ENCODE measurements at regions not wholly inside any gene's neighbourhood (a gene's known extent, or its start where the extent isn't known, plus 50 kb on each side); places are given as distances from the start of the nearest gene placed in this dataset.

DNA sequence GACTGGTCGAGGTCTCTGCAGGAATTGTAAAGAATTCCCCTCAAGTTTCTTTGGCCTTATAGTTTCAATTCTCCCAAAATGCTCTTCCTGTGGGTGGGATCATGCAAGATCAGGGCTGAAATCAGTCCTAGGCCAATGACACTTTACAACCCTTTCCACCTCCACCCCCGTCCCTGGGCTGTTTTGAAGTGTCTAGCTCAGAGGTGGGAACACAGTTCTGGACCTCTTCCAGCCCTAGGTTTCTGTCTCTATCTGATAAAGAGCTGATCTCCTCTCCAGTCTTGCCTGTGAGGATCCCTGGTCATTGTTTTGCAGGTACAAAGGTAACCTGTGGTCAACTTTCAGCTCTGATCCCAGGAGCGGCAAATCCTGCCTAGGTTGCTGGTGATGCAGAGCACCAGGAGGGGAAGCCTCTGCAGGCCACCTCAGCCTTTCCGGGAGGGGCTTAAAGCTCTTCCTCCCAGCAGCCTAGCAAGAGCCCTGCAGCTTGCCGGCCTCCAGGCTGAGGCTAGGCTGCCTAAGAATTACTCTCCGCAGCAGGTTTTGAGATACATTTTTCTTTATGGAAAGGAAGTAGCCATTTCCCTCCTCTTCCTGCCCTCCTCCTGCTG lies 69.8 kb upstream of the WIPF1 start:
- TF ChIP-seq, protein P1, sequence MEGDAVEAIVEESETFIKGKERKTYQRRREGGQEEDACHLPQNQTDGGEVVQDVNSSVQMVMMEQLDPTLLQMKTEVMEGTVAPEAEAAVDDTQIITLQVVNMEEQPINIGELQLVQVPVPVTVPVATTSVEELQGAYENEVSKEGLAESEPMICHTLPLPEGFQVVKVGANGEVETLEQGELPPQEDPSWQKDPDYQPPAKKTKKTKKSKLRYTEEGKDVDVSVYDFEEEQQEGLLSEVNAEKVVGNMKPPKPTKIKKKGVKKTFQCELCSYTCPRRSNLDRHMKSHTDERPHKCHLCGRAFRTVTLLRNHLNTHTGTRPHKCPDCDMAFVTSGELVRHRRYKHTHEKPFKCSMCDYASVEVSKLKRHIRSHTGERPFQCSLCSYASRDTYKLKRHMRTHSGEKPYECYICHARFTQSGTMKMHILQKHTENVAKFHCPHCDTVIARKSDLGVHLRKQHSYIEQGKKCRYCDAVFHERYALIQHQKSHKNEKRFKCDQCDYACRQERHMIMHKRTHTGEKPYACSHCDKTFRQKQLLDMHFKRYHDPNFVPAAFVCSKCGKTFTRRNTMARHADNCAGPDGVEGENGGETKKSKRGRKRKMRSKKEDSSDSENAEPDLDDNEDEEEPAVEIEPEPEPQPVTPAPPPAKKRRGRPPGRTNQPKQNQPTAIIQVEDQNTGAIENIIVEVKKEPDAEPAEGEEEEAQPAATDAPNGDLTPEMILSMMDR (IDR thresholded peaks at IDR 0.05; ENCODE audit: low read depth, low read length), result no peak

DNA sequence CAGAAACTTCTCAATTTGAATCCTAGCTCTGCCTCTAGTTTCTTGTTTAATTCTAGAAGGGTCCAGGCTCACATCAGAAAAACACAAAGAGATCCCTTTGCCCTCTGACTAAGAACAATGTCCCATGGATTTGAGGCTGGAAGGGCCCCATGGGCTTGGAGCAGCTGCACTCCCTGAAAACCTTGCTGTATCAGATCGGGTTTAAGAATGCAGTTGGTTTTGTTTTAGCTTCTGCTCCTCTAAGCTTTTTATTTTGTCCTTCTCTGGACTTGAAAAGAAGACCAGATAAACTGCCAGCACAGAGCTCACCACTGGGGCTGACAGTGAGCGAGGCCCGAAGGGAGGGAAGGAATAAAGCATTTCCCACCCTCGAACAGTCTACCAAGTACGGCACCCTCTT lies 69.2 kb upstream of the WIPF1 start:
- ChIA-PET POLR2A (no interaction called here), CTCF (interaction anchor here (1.0 kb wide), 1 partner anchor 22 kb away, joined by 3 read pairs; no protein-coding TSS in a partner anchor)
- TF ChIP-seq, protein P1 (IDR thresholded peaks at IDR 0.05; ENCODE audit: low read depth, low read length), result no peak
- peaks cover 4% of the 10 kb centered on the region; the same call in 1 of the 2 replicates for H3K9me3 ChIP-seq (ENCODE audit: control insufficient read depth, insufficient read depth, low read length)
- DNase-seq (ENCODE audit: low read depth, low spot score), result no peak
- no peak overlapping the region for H3K27ac ChIP-seq (ENCODE audit: low read depth, low read length)
- H3K27me3 ChIP-seq (ENCODE audit: control insufficient read depth, insufficient read depth, low read length), result no peaks in the 10 kb centered on the region
- no peak overlapping the region for H3K4me3 ChIP-seq (ENCODE audit: low read depth, low read length)

More for the DNA sequence above, 69.8 kb upstream of the WIPF1 start:
- no peak for DNase-seq (ENCODE audit: low read depth, low spot score)
- Histone ChIP-seq H3K27ac (ENCODE audit: low read depth, low read length) (peak overlapping the region; percentile 2), H3K9me3 (ENCODE audit: control insufficient read depth, insufficient read depth, low read length) (peaks cover 5% of the 10 kb centered on the region; the same call in 1 of the 2 replicates), H3K27me3 (ENCODE audit: control insufficient read depth, insufficient read depth, low read length) (no peaks in the 10 kb centered on the region), H3K4me3 (ENCODE audit: low read depth, low read length) (no peak overlapping the region)
- CTCF ChIA-PET, result interaction anchor here (0.7 to 1.0 kb wide), 3 partner anchors 16 to 204 kb away, joined by 3 read pairs; no protein-coding TSS in a partner anchor
- POLR2A ChIA-PET, result interaction anchor here (0.6 kb wide), 1 partner anchor 20 kb away, joined by 3 read pairs; no protein-coding TSS in a partner anchor

DNA sequence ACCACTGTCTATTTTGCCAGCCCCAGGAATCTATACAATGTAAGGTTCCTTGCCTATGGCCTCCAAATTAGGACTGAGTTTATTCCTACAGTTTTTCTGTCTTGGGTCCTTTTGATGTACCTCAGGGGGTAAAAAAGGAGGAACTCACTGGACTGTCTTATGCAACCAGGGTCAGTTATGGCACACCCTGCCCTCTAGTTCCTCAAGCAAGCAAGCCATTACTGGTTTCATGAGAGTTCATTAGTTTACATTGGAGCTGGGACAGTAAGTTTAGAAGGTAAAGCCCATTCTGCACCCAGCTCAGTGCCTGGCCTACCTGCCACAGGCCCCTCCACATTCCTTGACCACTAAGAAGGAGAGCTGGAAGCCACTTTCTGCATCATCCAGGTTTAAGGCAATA lies 68.7 kb upstream of the WIPF1 start:
- TF ChIP-seq, protein P1 (IDR thresholded peaks at IDR 0.05; ENCODE audit: low read depth, low read length), result no peak
- H3K27ac ChIP-seq (ENCODE audit: low read depth, low read length), result peak overlapping the region; percentile 31
- no peaks in the 10 kb centered on the region for H3K27me3 ChIP-seq (ENCODE audit: control insufficient read depth, insufficient read depth, low read length)
- DNase-seq (ENCODE audit: low read depth, low spot score), result no peak
- H3K4me3 ChIP-seq (ENCODE audit: low read depth, low read length), result no peak overlapping the region
- ChIA-PET CTCF (interaction anchor here (1.0 kb wide), 1 partner anchor 22 kb away, joined by 3 read pairs; no protein-coding TSS in a partner anchor), POLR2A (no interaction called here)
- no peaks in the 10 kb centered on the region for H3K9me3 ChIP-seq (ENCODE audit: control insufficient read depth, insufficient read depth, low read length)

DNA sequence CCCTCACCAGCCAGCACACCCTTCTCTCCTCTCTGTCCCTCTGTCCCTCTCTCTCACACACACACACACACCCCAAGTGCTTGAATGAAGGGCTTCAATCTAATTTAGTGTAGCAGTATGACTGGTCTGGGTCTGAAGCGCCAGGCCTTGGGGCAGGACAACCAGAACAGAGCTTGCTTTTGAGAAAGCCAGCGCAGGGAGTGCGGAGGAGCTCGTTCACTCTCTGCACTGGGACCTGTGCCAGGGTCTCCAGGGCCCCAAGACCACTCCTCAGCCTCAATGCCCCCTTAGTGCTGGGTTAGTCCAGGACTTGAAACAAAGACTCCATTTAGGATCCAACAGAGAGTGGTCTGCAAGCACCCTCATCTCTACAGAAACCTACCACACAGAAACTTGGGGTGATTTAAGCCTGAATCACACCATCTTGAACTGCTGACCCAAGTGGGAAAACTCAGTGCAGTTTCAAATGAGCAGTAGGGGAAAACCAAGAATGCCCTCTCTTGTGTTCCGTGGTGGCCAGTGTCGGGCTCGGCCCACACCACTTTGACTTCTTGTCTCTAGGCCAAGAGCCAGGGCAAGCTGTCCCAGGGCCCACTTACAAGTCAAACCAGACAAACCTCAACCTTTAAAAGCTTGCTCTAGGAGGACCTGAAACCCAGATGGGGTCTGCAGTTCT lies 66.6 kb upstream of the WIPF1 start:
- no peak overlapping the region for H3K27ac ChIP-seq (ENCODE audit: low read depth, low read length)
- no peak overlapping the region for H3K4me3 ChIP-seq (ENCODE audit: low read depth, low read length)
- TF ChIP-seq, protein P1 (IDR thresholded peaks at IDR 0.05; ENCODE audit: low read depth, low read length), result no peak
- H3K27me3 ChIP-seq (ENCODE audit: control insufficient read depth, insufficient read depth, low read length), result no peaks in the 10 kb centered on the region
- no peak for DNase-seq (ENCODE audit: low read depth, low spot score)
- CTCF ChIA-PET, result no interaction called here
- POLR2A ChIA-PET, result no interaction called here
- no peaks in the 10 kb centered on the region for H3K9me3 ChIP-seq (ENCODE audit: control insufficient read depth, insufficient read depth, low read length)

DNA sequence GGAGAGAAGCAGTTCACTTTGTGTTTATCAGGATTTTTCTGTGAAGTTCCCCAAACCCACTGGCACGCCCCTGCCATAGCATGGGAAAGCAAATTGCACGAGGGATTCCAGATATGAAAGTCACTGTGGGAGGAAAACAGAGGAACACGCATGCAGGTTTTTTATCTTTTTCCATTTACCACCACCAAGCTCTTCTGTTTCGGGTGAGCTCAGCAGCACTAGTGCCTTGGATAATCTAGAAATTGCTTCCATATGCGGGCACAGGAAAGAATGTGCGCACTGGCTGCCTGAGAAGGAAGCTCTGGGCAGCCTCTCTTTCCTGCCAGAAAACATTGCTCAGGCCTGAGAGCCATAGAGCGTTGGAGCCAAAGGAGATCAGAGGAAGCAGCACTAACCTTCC lies 65.9 kb upstream of the WIPF1 start:
- no peak overlapping the region for H3K4me3 ChIP-seq (ENCODE audit: low read depth, low read length)
- TF ChIP-seq, protein P1 (IDR thresholded peaks at IDR 0.05; ENCODE audit: low read depth, low read length), result no peak
- no peaks in the 10 kb centered on the region for H3K9me3 ChIP-seq (ENCODE audit: control insufficient read depth, insufficient read depth, low read length)
- no peak overlapping the region for H3K27ac ChIP-seq (ENCODE audit: low read depth, low read length)
- POLR2A ChIA-PET, result no interaction called here
- CTCF ChIA-PET, result no interaction called here
- H3K27me3 ChIP-seq (ENCODE audit: control insufficient read depth, insufficient read depth, low read length), result no peaks in the 10 kb centered on the region
- DNase-seq (ENCODE audit: low read depth, low spot score), result no peak
